ENCODE measurements at regions not wholly inside any gene's neighbourhood (a gene's known extent, or its start where the extent isn't known, plus 50 kb on each side); places are given as distances from the start of the nearest gene placed in this dataset.
"Not testable (repeated sequence)": the region's sequence is repeated elsewhere in the genome, so short reads cannot be mapped to it uniquely, and the experiment has no call there.

- Mint-ChIP-seq H3K4me3 (no peak overlapping the region), H3K9me3 (no peaks in the 10 kb centered on the region), H3K4me1 (ENCODE audit: low read depth) (no peaks in the 10 kb centered on the region), H3K27me3 (peaks cover 51% of the 10 kb centered on the region), H3K36me3 (ENCODE audit: low read depth) (no peaks in the 10 kb centered on the region), H3K27ac (no peak overlapping the region)
Observed at GRCh38 chr5:155624597-155625241, 611.2 kb downstream of the KIF4B start.

GRCh38 chr5:155625315-155625714, 611.8 kb downstream of the KIF4B start:
- Mint-ChIP-seq H3K4me3 (no peak overlapping the region), H3K9me3 (no peaks in the 10 kb centered on the region), H3K27ac (no peak overlapping the region), H3K4me1 (ENCODE audit: low read depth) (no peaks in the 10 kb centered on the region), H3K36me3 (ENCODE audit: low read depth) (no peaks in the 10 kb centered on the region), H3K27me3 (peaks cover 51% of the 10 kb centered on the region)

GRCh38 chr5:155625897-155626543, 612.5 kb downstream of the KIF4B start:
- H3K4me1 Mint-ChIP-seq (ENCODE audit: low read depth): no peaks in the 10 kb centered on the region
- H3K4me3 Mint-ChIP-seq: no peak overlapping the region
- no peaks in the 10 kb centered on the region for H3K36me3 Mint-ChIP-seq (ENCODE audit: low read depth)
- H3K9me3 Mint-ChIP-seq: no peaks in the 10 kb centered on the region
- peaks cover 45% of the 10 kb centered on the region for H3K27me3 Mint-ChIP-seq
- no peak overlapping the region for H3K27ac Mint-ChIP-seq

GRCh38 chr5:155626592-155626991, 613.0 kb downstream of the KIF4B start:
- Mint-ChIP-seq H3K36me3 (ENCODE audit: low read depth) (no peaks in the 10 kb centered on the region), H3K27ac (no peak overlapping the region), H3K9me3 (no peaks in the 10 kb centered on the region), H3K4me3 (no peak overlapping the region), H3K4me1 (ENCODE audit: low read depth) (no peaks in the 10 kb centered on the region), H3K27me3 (peaks cover 39% of the 10 kb centered on the region)

- no peaks in the 10 kb centered on the region for H3K9me3 Mint-ChIP-seq
- H3K36me3 Mint-ChIP-seq (ENCODE audit: low read depth): no peaks in the 10 kb centered on the region
- no peak overlapping the region for H3K4me3 Mint-ChIP-seq
- H3K4me1 Mint-ChIP-seq (ENCODE audit: low read depth): no peaks in the 10 kb centered on the region
- no peak overlapping the region for H3K27ac Mint-ChIP-seq
- H3K27me3 Mint-ChIP-seq: peaks cover 32% of the 10 kb centered on the region
Observed at GRCh38 chr5:155628346-155628745, 614.8 kb downstream of the KIF4B start.

- Mint-ChIP-seq H3K27me3 (peaks cover 21% of the 10 kb centered on the region), H3K27ac (no peak overlapping the region), H3K4me1 (ENCODE audit: low read depth) (no peaks in the 10 kb centered on the region), H3K9me3 (no peaks in the 10 kb centered on the region), H3K4me3 (no peak overlapping the region), H3K36me3 (ENCODE audit: low read depth) (no peaks in the 10 kb centered on the region)
Observed at GRCh38 chr5:155629597-155629996, 616.0 kb downstream of the KIF4B start.

GRCh38 chr5:155631116-155631515, 617.6 kb downstream of the KIF4B start:
- Mint-ChIP-seq H3K36me3 (ENCODE audit: low read depth) (no peaks in the 10 kb centered on the region), H3K9me3 (no peaks in the 10 kb centered on the region), H3K4me3 (no peak overlapping the region), H3K27me3 (peaks cover 13% of the 10 kb centered on the region), H3K27ac (no peak overlapping the region), H3K4me1 (ENCODE audit: low read depth) (no peaks in the 10 kb centered on the region)

GRCh38 chr5:155633338-155633957, 619.9 kb downstream of the KIF4B start:
- H3K27ac Mint-ChIP-seq: no peak overlapping the region
- H3K4me3 Mint-ChIP-seq: no peak overlapping the region
- H3K9me3 Mint-ChIP-seq: no peaks in the 10 kb centered on the region
- H3K4me1 Mint-ChIP-seq (ENCODE audit: low read depth): no peaks in the 10 kb centered on the region
- no peaks in the 10 kb centered on the region for H3K36me3 Mint-ChIP-seq (ENCODE audit: low read depth)
- peaks cover 4% of the 10 kb centered on the region for H3K27me3 Mint-ChIP-seq

- Mint-ChIP-seq H3K4me1 (ENCODE audit: low read depth) (no peaks in the 10 kb centered on the region), H3K27me3 (no peaks in the 10 kb centered on the region), H3K4me3 (no peak overlapping the region), H3K9me3 (no peaks in the 10 kb centered on the region), H3K27ac (no peak overlapping the region), H3K36me3 (ENCODE audit: low read depth) (no peaks in the 10 kb centered on the region)
Observed at GRCh38 chr5:155649666-155650065, 636.1 kb downstream of the KIF4B start.

GRCh38 chr5:155655569-155655968, 642.0 kb downstream of the KIF4B start:
- no peaks in the 10 kb centered on the region for H3K9me3 Mint-ChIP-seq
- H3K36me3 Mint-ChIP-seq (ENCODE audit: low read depth): no peaks in the 10 kb centered on the region
- H3K4me1 Mint-ChIP-seq (ENCODE audit: low read depth): no peaks in the 10 kb centered on the region

GRCh38 chr5:155661859-155662258, 648.3 kb downstream of the KIF4B start:
- no peaks in the 10 kb centered on the region for H3K36me3 Mint-ChIP-seq (ENCODE audit: low read depth)
- no peaks in the 10 kb centered on the region for H3K9me3 Mint-ChIP-seq
- no peak overlapping the region for H3K4me3 Mint-ChIP-seq
- H3K27me3 Mint-ChIP-seq: no peaks in the 10 kb centered on the region
- no peaks in the 10 kb centered on the region for H3K4me1 Mint-ChIP-seq (ENCODE audit: low read depth)
- no peak overlapping the region for H3K27ac Mint-ChIP-seq

More at GRCh38 chr5:155655569-155655968, 642.0 kb downstream of the KIF4B start:
- H3K27me3 Mint-ChIP-seq: no peaks in the 10 kb centered on the region
- H3K4me3 Mint-ChIP-seq: no peak overlapping the region
- H3K27ac Mint-ChIP-seq: no peak overlapping the region

- H3K4me1 Mint-ChIP-seq (ENCODE audit: low read depth): no peaks in the 10 kb centered on the region
- no peak overlapping the region for H3K27ac Mint-ChIP-seq
- no peaks in the 10 kb centered on the region for H3K9me3 Mint-ChIP-seq
- peaks cover 5% of the 10 kb centered on the region for H3K27me3 Mint-ChIP-seq
- no peak overlapping the region for H3K4me3 Mint-ChIP-seq
- no peaks in the 10 kb centered on the region for H3K36me3 Mint-ChIP-seq (ENCODE audit: low read depth)
Observed at GRCh38 chr5:155665361-155665760, 651.8 kb downstream of the KIF4B start.

GRCh38 chr5:155672001-155672400, 655.0 kb upstream of the SGCD start:
- not testable (repeated sequence) for H3K36me3 Mint-ChIP-seq (ENCODE audit: low read depth); H3K27ac Mint-ChIP-seq; H3K4me1 Mint-ChIP-seq (ENCODE audit: low read depth); H3K9me3 Mint-ChIP-seq; H3K4me3 Mint-ChIP-seq
- H3K27me3 Mint-ChIP-seq: peaks cover 11% of the 10 kb centered on the region

GRCh38 chr5:155676967-155677366, 650.0 kb upstream of the SGCD start:
- Mint-ChIP-seq H3K4me3 (no peak overlapping the region), H3K27me3 (peaks cover 10% of the 10 kb centered on the region), H3K4me1 (ENCODE audit: low read depth) (no peaks in the 10 kb centered on the region), H3K36me3 (ENCODE audit: low read depth) (no peaks in the 10 kb centered on the region), H3K9me3 (peaks cover 8% of the 10 kb centered on the region), H3K27ac (no peak overlapping the region)

- Mint-ChIP-seq H3K27me3 (peaks cover 11% of the 10 kb centered on the region), H3K9me3 (peaks cover 6% of the 10 kb centered on the region), H3K4me1 (ENCODE audit: low read depth) (no peaks in the 10 kb centered on the region), H3K27ac (no peak overlapping the region), H3K36me3 (ENCODE audit: low read depth) (no peaks in the 10 kb centered on the region), H3K4me3 (no peak overlapping the region)
Observed at GRCh38 chr5:155678371-155678770, 648.6 kb upstream of the SGCD start.
